ENCODE measurements at regions not wholly inside any gene's neighbourhood (a gene's known extent, or its start where the extent isn't known, plus 50 kb on each side); places are given as distances from the start of the nearest gene placed in this dataset.
"Not testable (repeated sequence)": the region's sequence is repeated elsewhere in the genome, so short reads cannot be mapped to it uniquely, and the experiment has no call there.

- no peak for DNase-seq (ENCODE audit: low spot score)
These were observed 186.5 kb upstream of the COPS8 start for GRCh38 chr2:236899146-236899545.

GRCh38 chr2:236899950-236900640 lies 185.6 kb upstream of the COPS8 start:
- no peak for DNase-seq (ENCODE audit: low spot score)

GRCh38 chr2:236901956-236902355 lies 183.7 kb upstream of the COPS8 start:
- no peak for DNase-seq (ENCODE audit: low spot score)

GRCh38 chr2:236903978-236904377 lies 181.7 kb upstream of the COPS8 start:
- no peak for DNase-seq (ENCODE audit: low spot score)

- no peak for DNase-seq (ENCODE audit: low spot score)
These were observed 181.1 kb upstream of the COPS8 start for GRCh38 chr2:236904389-236905263.

GRCh38 chr2:236905976-236906375 lies 179.7 kb upstream of the COPS8 start:
- no peak for DNase-seq (ENCODE audit: low spot score)

GRCh38 chr2:236908439-236909192 lies 177.1 kb upstream of the COPS8 start:
- no peak for DNase-seq (ENCODE audit: low spot score)

- DNase-seq (ENCODE audit: low spot score) = no peak
These were observed 176.5 kb upstream of the COPS8 start for GRCh38 chr2:236909193-236909504.

- no peak for DNase-seq (ENCODE audit: low spot score)
These were observed 175.9 kb upstream of the COPS8 start for GRCh38 chr2:236909802-236910201.

GRCh38 chr2:236910781-236911495 lies 174.8 kb upstream of the COPS8 start:
- DNase-seq (ENCODE audit: low spot score) = no peak

GRCh38 chr2:236912326-236913120 lies 173.2 kb upstream of the COPS8 start:
- DNase-seq (ENCODE audit: low spot score) = no peak

GRCh38 chr2:236915186-236915585 lies 170.5 kb upstream of the COPS8 start:
- DNase-seq (ENCODE audit: low spot score) = no peak

- no peak for DNase-seq (ENCODE audit: low spot score)
These were observed 170.0 kb upstream of the COPS8 start for GRCh38 chr2:236915726-236916125.

GRCh38 chr2:236916181-236916580 lies 169.5 kb upstream of the COPS8 start:
- no peak for DNase-seq (ENCODE audit: low spot score)

- no peak for DNase-seq (ENCODE audit: low spot score)
These were observed 169.0 kb upstream of the COPS8 start for GRCh38 chr2:236916651-236917050.

- no peak for DNase-seq (ENCODE audit: low spot score)
These were observed 168.5 kb upstream of the COPS8 start for GRCh38 chr2:236917164-236917563.

- no peak for DNase-seq (ENCODE audit: low spot score)
These were observed 167.1 kb upstream of the COPS8 start for GRCh38 chr2:236918545-236918944.

GRCh38 chr2:236919209-236919608 lies 166.5 kb upstream of the COPS8 start:
- DNase-seq (ENCODE audit: low spot score) = no peak

GRCh38 chr2:236919801-236920379 lies 165.8 kb upstream of the COPS8 start:
- not testable (repeated sequence) for DNase-seq (ENCODE audit: low spot score)

- no peak for DNase-seq (ENCODE audit: low spot score)
These were observed 163.6 kb upstream of the COPS8 start for GRCh38 chr2:236922061-236922460.
